KMS-11 (cell line): ENCODE measurements at regions not wholly inside any gene's neighbourhood (a gene's known extent, or its start where the extent isn't known, plus 50 kb on each side); places are given as distances from the start of the nearest gene placed in this dataset.
"Not testable (repeated sequence)": the region's sequence is repeated elsewhere in the genome, so short reads cannot be mapped to it uniquely, and the experiment has no call there.

ENCODE experiments used
- H2AFZ ChIP-seq: fragments of 200-600 bp; sonication (generic); 2 replicates; pipeline ENCODE4 v1.6.1; 2016; ENCODE audit warnings: antibody characterized with exemption, mixed run types, low read depth
- H3K27ac ChIP-seq: fragments of 200-600 bp; sonication (generic); 2 replicates; pipeline ENCODE4 v1.6.1; 2016; ENCODE audit warnings: mild to moderate bottlenecking, mixed run types
- H3K27me3 ChIP-seq: fragments of 200-600 bp; sonication (generic); 2 replicates; pipeline ENCODE4 v1.6.1; 2017; ENCODE audit warnings: mild to moderate bottlenecking, low read depth, mixed run types, moderate library complexity; ENCODE audit not compliant: insufficient read depth
- H3K36me3 ChIP-seq: fragments of 200-600 bp; sonication (generic); 2 replicates; pipeline ENCODE4 v1.6.1; 2017; ENCODE audit warnings: mild to moderate bottlenecking, mixed run types; ENCODE audit not compliant: insufficient read depth
- H3K4me1 ChIP-seq: fragments of 200-600 bp; sonication (generic); 2 replicates; pipeline ENCODE4 v1.6.1; 2016; ENCODE audit warnings: mild to moderate bottlenecking, low read depth, mixed run types; ENCODE audit not compliant: poor library complexity, severe bottlenecking
- H3K4me2 ChIP-seq: fragments of 200-600 bp; sonication (generic); 2 replicates; pipeline ENCODE4 v1.7.0; 2016; ENCODE audit warnings: mild to moderate bottlenecking, mixed run types
- H3K4me3 ChIP-seq: fragments of 200-600 bp; sonication (generic); IDR thresholded peaks from 2 replicates; pipeline ENCODE4 v1.6.1; 2017; ENCODE audit warnings: low read depth, low read length, mixed read lengths; ENCODE audit not compliant: insufficient read depth
- H3K79me2 ChIP-seq: fragments of 200-600 bp; sonication (generic); 2 replicates; pipeline ENCODE4 v1.6.1; 2016; ENCODE audit warnings: low read depth, mixed run types; ENCODE audit not compliant: insufficient read depth
- H3K9ac ChIP-seq: fragments of 200-600 bp; sonication (generic); 2 replicates; pipeline ENCODE4 v1.6.1; 2016; ENCODE audit warnings: mild to moderate bottlenecking, mixed run types
- H4K20me1 ChIP-seq: fragments of 200-600 bp; sonication (generic); 2 replicates; pipeline ENCODE4 v1.6.1; 2016; ENCODE audit warnings: mild to moderate bottlenecking, mixed run types; ENCODE audit not compliant: insufficient read depth
- CTCF ChIP-seq: fragments of 200-600 bp; sonication (generic); conservative IDR thresholded peaks from 2 replicates; pipeline ENCODE4 v1.6.1; 2017; ENCODE audit warnings: low read depth, mild to moderate bottlenecking, antibody characterized with exemption, low read length, moderate library complexity, mixed read lengths

- no peaks in the 10 kb centered on the region for H3K79me2 ChIP-seq
- H4K20me1 ChIP-seq: no peaks in the 10 kb centered on the region
- H3K4me3 ChIP-seq: no peak overlapping the region
- H3K9ac ChIP-seq: no peak overlapping the region
- H3K4me1 ChIP-seq: no peaks in the 10 kb centered on the region
- H3K27ac ChIP-seq: no peak overlapping the region
- no peaks in the 10 kb centered on the region for H3K27me3 ChIP-seq
- H3K4me2 ChIP-seq: no peak overlapping the region
- TF ChIP-seq CTCF: no peak
- no peak overlapping the region for H2AFZ ChIP-seq
- no peaks in the 10 kb centered on the region for H3K36me3 ChIP-seq
Observed at GRCh38 chr6:48520951-48521350, 410.0 kb upstream of the PTCHD4 start.

- Histone ChIP-seq H3K36me3 (no peaks in the 10 kb centered on the region), H2AFZ (no peak overlapping the region), H3K79me2 (no peaks in the 10 kb centered on the region), H3K27ac (no peak overlapping the region), H3K9ac (no peak overlapping the region), H3K4me1 (no peaks in the 10 kb centered on the region), H3K27me3 (no peaks in the 10 kb centered on the region), H4K20me1 (no peaks in the 10 kb centered on the region), H3K4me2 (no peak overlapping the region), H3K4me3 (no peak overlapping the region)
- TF ChIP-seq CTCF: no peak
Observed at GRCh38 chr6:48512390-48512789, 401.4 kb upstream of the PTCHD4 start.

- no peaks in the 10 kb centered on the region for H3K27me3 ChIP-seq
Observed at GRCh38 chr6:48511378-48511777, 400.4 kb upstream of the PTCHD4 start.

GRCh38 chr6:48505621-48506020 is 394.6 kb upstream of the PTCHD4 start:
- H3K9ac ChIP-seq: no peak overlapping the region
- no peak overlapping the region for H3K4me2 ChIP-seq
- no peaks in the 10 kb centered on the region for H3K36me3 ChIP-seq
- H2AFZ ChIP-seq: no peak overlapping the region
- H4K20me1 ChIP-seq: no peaks in the 10 kb centered on the region
- H3K4me3 ChIP-seq: no peak overlapping the region
- no peaks in the 10 kb centered on the region for H3K79me2 ChIP-seq
- H3K27me3 ChIP-seq: no peaks in the 10 kb centered on the region
- TF ChIP-seq CTCF: no peak
- no peak overlapping the region for H3K27ac ChIP-seq
- no peaks in the 10 kb centered on the region for H3K4me1 ChIP-seq

More at GRCh38 chr6:48511378-48511777, 400.4 kb upstream of the PTCHD4 start:
- Histone ChIP-seq H3K9ac (no peak overlapping the region), H2AFZ (no peak overlapping the region), H3K4me1 (no peaks in the 10 kb centered on the region), H3K4me3 (no peak overlapping the region), H3K79me2 (no peaks in the 10 kb centered on the region), H3K36me3 (no peaks in the 10 kb centered on the region), H3K4me2 (no peak overlapping the region), H3K27ac (no peak overlapping the region), H4K20me1 (no peaks in the 10 kb centered on the region)
- no peak for TF ChIP-seq CTCF

- H3K36me3 ChIP-seq, H3K4me3 ChIP-seq, H3K9ac ChIP-seq, H2AFZ ChIP-seq, H3K27me3 ChIP-seq, H3K4me1 ChIP-seq, H3K27ac ChIP-seq, H3K4me2 ChIP-seq, H4K20me1 ChIP-seq, H3K79me2 ChIP-seq: not testable (repeated sequence)
Observed at GRCh38 chr6:48493432-48493831, 382.4 kb upstream of the PTCHD4 start.
